K562 (cell line): ENCODE measurements at regions not wholly inside any gene's neighbourhood (a gene's known extent, or its start where the extent isn't known, plus 50 kb on each side); places are given as distances from the start of the nearest gene placed in this dataset.

Experiments
- ATAC-seq: fragments of 200-7000 bp; cut with Tn5 transposase; 3 replicates; pipeline ENCODE4 v1.9.1; 2020; ENCODE audit warnings: moderate library complexity
- BruUV-seq: library from RNA; stranded (reverse); fragments of 400-500 nt; replicated peaks from 2 replicates; lab custom pipeline; 2021; lab: Mats Ljungman, UMichigan
- CTCF ChIA-PET: fragments of 300-600 bp; formaldehyde crosslinking; extraction: SDS; loops from one replicate; lab custom pipeline; 2021; ENCODE audit warnings: low intra/inter-chr PET ratio; lab: Yijun Ruan, JAX
- POLR2A ChIA-PET: fragments of 300-600, 350-650 bp; sonication (Branson Sonifier 250); formaldehyde crosslinking; extraction: SDS; loops from one replicate; lab custom pipeline; 2021; ENCODE audit warnings: antibody characterized with exemption, inconsistent platforms; lab: Yijun Ruan, JAX
- DNase-seq, 4 experiments: peaks; one replicate each; pipeline versions ENCODE4 v3.0.0 to v3.0.0-alpha.2; 2011 to 2018; ENCODE audit warnings: low spot score in 3 of 4, mixed read lengths in 3 of 4; ENCODE audit errors: extremely low read depth in 1 of 4
- FAIRE-seq: peaks from 2 replicates; lab custom pipeline; 2011; peaks lifted over from hg19 to GRCh38; lab: Jason Lieb, UNC
- H2AFZ ChIP-seq: 2 replicates; pipeline ENCODE4 v1.6.0; 2011; ENCODE audit warnings: low read depth, low read length, control low read depth, inconsistent platforms
- H3K27ac ChIP-seq: fragments of 200-600 bp; 3 replicates; pipeline ENCODE4 v1.8.0; 2011; ENCODE audit warnings: low read depth, mild to moderate bottlenecking, control low read depth, inconsistent platforms, low read length, moderate library complexity, mixed read lengths; ENCODE audit errors: extremely low read depth
- H3K27me3 ChIP-seq, 2 experiments: fragments of 300-600 bp in 1 of 2; 2 replicates in 1 of 2; 3 replicates in 1 of 2; pipeline versions ENCODE4 v1.6.0 to v1.8.0; 2011; ENCODE audit warnings: inconsistent platforms in 2 of 2, low read length in 2 of 2, mild to moderate bottlenecking in 1 of 2, mixed read lengths in 1 of 2, moderate library complexity in 1 of 2; ENCODE audit not compliant: control insufficient read depth in 2 of 2, insufficient read depth in 2 of 2
- H3K36me3 ChIP-seq: fragments of 300-600 bp; 3 replicates; pipeline ENCODE4 v1.8.0; 2011; ENCODE audit warnings: mild to moderate bottlenecking, low read length, inconsistent platforms; ENCODE audit not compliant: control insufficient read depth, insufficient read depth
- H3K4me1 ChIP-seq, 2 experiments: fragments of 200-600 bp in 1 of 2; replicated peaks in 1 of 2; 2 replicates in 1 of 2; 3 replicates in 1 of 2; pipeline versions ENCODE4 v1.5.1 to v1.8.0; 2011; ENCODE audit warnings: inconsistent platforms in 2 of 2, low read length in 2 of 2, mild to moderate bottlenecking in 1 of 2, mixed read lengths in 1 of 2, moderate library complexity in 1 of 2; ENCODE audit not compliant: control insufficient read depth in 2 of 2, insufficient read depth in 2 of 2
- H3K4me2 ChIP-seq: 2 replicates; pipeline ENCODE4 v1.6.1; 2011; ENCODE audit warnings: low read length, control low read depth, inconsistent platforms, mixed read lengths; ENCODE audit not compliant: insufficient read depth
- H3K4me3 ChIP-seq: fragments of 200-600 bp; sonication (generic), shearing (Covaris generic); 2 replicates; pipeline ENCODE4 v1.5.1; 2016; ENCODE audit warnings: control low read depth, inconsistent platforms
- H3K79me2 ChIP-seq: fragments of 200-600 bp; 3 replicates; pipeline ENCODE4 v1.8.0; 2011; ENCODE audit warnings: low read length, inconsistent platforms; ENCODE audit not compliant: control insufficient read depth, insufficient read depth
- H3K9ac ChIP-seq, 2 experiments: 2 replicates each; pipeline versions ENCODE4 v1.6.0 to v1.6.1; 2011; ENCODE audit warnings: low read depth in 2 of 2, low read length in 2 of 2, control low read depth in 1 of 2, inconsistent platforms in 1 of 2, mild to moderate bottlenecking in 1 of 2, mixed read lengths in 1 of 2; ENCODE audit not compliant: insufficient read depth in 1 of 2
- H3K9me1 ChIP-seq: one replicate; pipeline ENCODE4 v1.6.0; 2011; ENCODE audit warnings: inconsistent platforms, mild to moderate bottlenecking, low read length, moderate library complexity; ENCODE audit not compliant: control insufficient read depth, insufficient read depth
- H3K9me3 ChIP-seq: replicated peaks from 2 replicates; pipeline ENCODE4 v1.5.1; 2011; ENCODE audit warnings: low read depth, low read length, inconsistent platforms; ENCODE audit not compliant: control insufficient read depth, insufficient read depth
- H4K20me1 ChIP-seq: replicated peaks from 2 replicates; pipeline ENCODE4 v1.6.1; 2011; ENCODE audit warnings: low read length, inconsistent platforms, mixed read lengths; ENCODE audit not compliant: control insufficient read depth, insufficient read depth
- EWSR1 ChIP-seq: fragments of 450-650 bp; IDR thresholded peaks from 2 replicates; pipeline ENCODE4 v1.6.1; 2018; ENCODE audit warnings: borderline replicate concordance, mild to moderate bottlenecking, low read depth, moderate library complexity; ENCODE audit not compliant: partially characterized antibody
- NFE2L1 ChIP-seq: fragments of 450-650 bp; IDR thresholded peaks from 2 replicates; pipeline ENCODE4 v1.6.1; 2016; ENCODE audit warnings: missing genetic modification characterization, low read depth, mild to moderate bottlenecking, missing compliant biosample characterization, moderate library complexity, borderline replicate concordance
- SREBF1 ChIP-seq: fragments of 150-350 bp; IDR thresholded peaks from 2 replicates; pipeline ENCODE4 v1.6.1; 2014; ENCODE audit warnings: antibody characterized with exemption, low read depth, low read length, borderline replicate concordance
- ZNF224 ChIP-seq: sonication (generic); formaldehyde crosslinking; IDR thresholded peaks from 2 replicates; pipeline ENCODE4 v1.8.0; 2022; ENCODE audit warnings: mild to moderate bottlenecking, missing genetic modification reagents
- ZNF444 ChIP-seq: fragments of 250-450 bp; sonication (Bioruptor Pico); IDR thresholded peaks from 2 replicates; pipeline ENCODE4 v1.4.0; 2020; ENCODE audit warnings: mild to moderate bottlenecking, moderate library complexity
- WGBS: fragments of 100-300 bp; shearing (Covaris generic); methylation state at CpG from one replicate; pipeline ENCODE4 v1.1.6; 2016; ENCODE audit warnings: low coverage, mixed read lengths; ENCODE audit not compliant: insufficient coverage; ENCODE audit errors: missing lambda C conversion rate; 5-methylcytosine and 5-hydroxymethylcytosine counted together
- in situ Hi-C: fragments of 300-500 bp; cut with MboI; formaldehyde crosslinking; loops from 4 replicates; pipeline ENCODE4 v1.15.0; 2018; ENCODE audit warnings: inconsistent platforms, mixed read lengths
- intact Hi-C: fragments of 100-400 bp; cut with micrococcal nuclease; formaldehyde crosslinking; loops from 2 replicates; pipeline ENCODE4 v1.14.2; 2022
- TF ChIP-seq, protein P1 (sequence below), 3 experiments: fragments of 200-800 bp in 1 of 3; fragments of 250-450 bp in 1 of 3; fragments of 450-650 bp in 1 of 3; sonication (Bioruptor Pico) in 1 of 3; sonication (Bioruptor generic) in 1 of 3; formaldehyde crosslinking in 1 of 3; IDR thresholded peaks; 2 replicates each; pipeline versions ENCODE4 v1.6.1 to v1.8.0; 2016 to 2022; ENCODE audit warnings: mild to moderate bottlenecking in 2 of 3, missing genetic modification characterization in 2 of 3, missing compliant biosample characterization in 1 of 3, moderate library complexity in 1 of 3

- H3K36me3 ChIP-seq: no peaks in the 10 kb centered on the region
- no peak overlapping the region for H3K9ac ChIP-seq
- peaks cover 4% of the 10 kb centered on the region; the same call in 1 of the 2 replicates for H4K20me1 ChIP-seq
- H3K79me2 ChIP-seq: no peaks in the 10 kb centered on the region
- no peak for DNase-seq
- TF ChIP-seq, protein P1, sequence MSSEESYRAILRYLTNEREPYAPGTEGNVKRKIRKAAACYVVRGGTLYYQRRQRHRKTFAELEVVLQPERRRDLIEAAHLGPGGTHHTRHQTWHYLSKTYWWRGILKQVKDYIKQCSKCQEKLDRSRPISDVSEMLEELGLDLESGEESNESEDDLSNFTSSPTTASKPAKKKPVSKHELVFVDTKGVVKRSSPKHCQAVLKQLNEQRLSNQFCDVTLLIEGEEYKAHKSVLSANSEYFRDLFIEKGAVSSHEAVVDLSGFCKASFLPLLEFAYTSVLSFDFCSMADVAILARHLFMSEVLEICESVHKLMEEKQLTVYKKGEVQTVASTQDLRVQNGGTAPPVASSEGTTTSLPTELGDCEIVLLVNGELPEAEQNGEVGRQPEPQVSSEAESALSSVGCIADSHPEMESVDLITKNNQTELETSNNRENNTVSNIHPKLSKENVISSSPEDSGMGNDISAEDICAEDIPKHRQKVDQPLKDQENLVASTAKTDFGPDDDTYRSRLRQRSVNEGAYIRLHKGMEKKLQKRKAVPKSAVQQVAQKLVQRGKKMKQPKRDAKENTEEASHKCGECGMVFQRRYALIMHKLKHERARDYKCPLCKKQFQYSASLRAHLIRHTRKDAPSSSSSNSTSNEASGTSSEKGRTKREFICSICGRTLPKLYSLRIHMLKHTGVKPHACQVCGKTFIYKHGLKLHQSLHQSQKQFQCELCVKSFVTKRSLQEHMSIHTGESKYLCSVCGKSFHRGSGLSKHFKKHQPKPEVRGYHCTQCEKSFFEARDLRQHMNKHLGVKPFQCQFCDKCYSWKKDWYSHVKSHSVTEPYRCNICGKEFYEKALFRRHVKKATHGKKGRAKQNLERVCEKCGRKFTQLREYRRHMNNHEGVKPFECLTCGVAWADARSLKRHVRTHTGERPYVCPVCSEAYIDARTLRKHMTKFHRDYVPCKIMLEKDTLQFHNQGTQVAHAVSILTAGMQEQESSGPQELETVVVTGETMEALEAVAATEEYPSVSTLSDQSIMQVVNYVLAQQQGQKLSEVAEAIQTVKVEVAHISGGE (CRISPR knock-in tag; IDR thresholded peaks at IDR 0.05): 0 out of 6 replicates have a peak, but pooled peaks of 1 of the 3 experiments have one; percentile 16
- TF ChIP-seq ZNF224 (CRISPR knock-in tag) (no peak), ZNF444 (CRISPR knock-in tag) (no peak), EWSR1 (no peak), SREBF1 (no peak), NFE2L1 (tag) (no peak)
- ChIA-PET CTCF (no interaction called here), POLR2A (interaction anchor here (1.1 kb wide), 1 partner anchor 279 kb away, joined by 4 read pairs; no protein-coding TSS in a partner anchor)
- in situ Hi-C loops (no loop called here), intact Hi-C loops (no loop called here)
- no peak for FAIRE-seq
- H3K9me3 ChIP-seq: no peaks in the 10 kb centered on the region
- peaks cover 0 to 29% of the 10 kb centered on the region in 2 experiments; a peak in 4 of 5 replicates for H3K27me3 ChIP-seq
- no peak overlapping the region for H3K27ac ChIP-seq
- ATAC-seq: no peak
- no peaks in the 10 kb centered on the region for H3K4me1 ChIP-seq
- WGBS: 2% methylated on average over 7 of the region's 7 CpGs
- H3K9me1 ChIP-seq: no peaks in the 10 kb centered on the region
- no peak overlapping the region for H3K4me3 ChIP-seq
- no TSS peak for BruUV-seq
- no peak overlapping the region for H2AFZ ChIP-seq
- no peak overlapping the region for H3K4me2 ChIP-seq
Observed at GRCh38 chr20:48338717-48339116, 489.1 kb downstream of the PREX1 start.
